PC-3 (cell line): ENCODE measurements at regions not wholly inside any gene's neighbourhood (a gene's known extent, or its start where the extent isn't known, plus 50 kb on each side); places are given as distances from the start of the nearest gene placed in this dataset.

Experiments
- ATAC-seq: fragments of 200-7000 bp; cut with Tn5 transposase; 2 replicates; pipeline ENCODE4 v1.9.1; 2020; ENCODE audit warnings: mild to moderate bottlenecking, moderate library complexity
- BruUV-seq: library from RNA; stranded (reverse); fragments of 400-500 nt; replicated peaks from 2 replicates; lab custom pipeline; 2021; lab: Mats Ljungman, UMichigan
- CTCF ChIA-PET: fragments of 300-600 bp; sonication (Branson Sonifier 250); formaldehyde crosslinking; loops from one replicate; lab custom pipeline; 2022; ENCODE audit warnings: antibody characterized with exemption; lab: Charles Lee
- POLR2A ChIA-PET: fragments of 300-600 bp; sonication (Branson Sonifier 250); formaldehyde crosslinking; loops from one replicate; lab custom pipeline; 2022; ENCODE audit warnings: antibody characterized with exemption; ENCODE audit not compliant: unreplicated experiment; lab: Charles Lee
- DNase-seq: peaks from one replicate; pipeline ENCODE4 v3.0.0-alpha.2; 2015
- H2AFZ ChIP-seq: fragments of 300-600 bp; sonication (generic); 2 replicates; pipeline ENCODE4 v1.6.0; 2016; ENCODE audit warnings: antibody characterized with exemption, low read length
- H3F3A ChIP-seq: fragments of 300-600 bp; sonication (generic); one replicate; pipeline ENCODE4 v1.6.0; 2017; ENCODE audit warnings: antibody characterized with exemption, low read length, control low read depth, mild to moderate bottlenecking; ENCODE audit not compliant: unreplicated experiment
- H3K27ac ChIP-seq: fragments of 300-600 bp; sonication (generic); 2 replicates; pipeline ENCODE4 v1.5.1; 2016; ENCODE audit warnings: mild to moderate bottlenecking, low read length
- H3K27me3 ChIP-seq: fragments of 300-600 bp; sonication (generic); 2 replicates; pipeline ENCODE4 v1.6.1; 2016; ENCODE audit warnings: low read length, mixed read lengths
- H3K36me3 ChIP-seq: fragments of 300-600 bp; sonication (generic); 2 replicates; pipeline ENCODE4 v1.6.1; 2016; ENCODE audit warnings: low read depth, mixed run types, low read length, mixed read lengths
- H3K4me1 ChIP-seq: fragments of 300-600 bp; sonication (generic); 2 replicates; pipeline ENCODE4 v1.5.1; 2016; ENCODE audit warnings: low read length; ENCODE audit not compliant: insufficient read depth
- H3K4me2 ChIP-seq: fragments of 300-600 bp; sonication (generic); 2 replicates; pipeline ENCODE4 v1.6.0; 2016; ENCODE audit warnings: low read length
- H3K4me3 ChIP-seq: fragments of 300-600 bp; sonication (generic); 2 replicates; pipeline ENCODE4 v1.5.1; 2016; ENCODE audit warnings: mild to moderate bottlenecking, low read length, mixed read lengths
- H3K79me2 ChIP-seq: fragments of 300-600 bp; sonication (generic); 2 replicates; pipeline ENCODE4 v1.6.1; 2017; ENCODE audit warnings: low read length, mixed read lengths
- H3K9ac ChIP-seq: fragments of 300-600 bp; sonication (generic); 2 replicates; pipeline ENCODE4 v1.6.0; 2016; ENCODE audit warnings: mild to moderate bottlenecking, low read length
- H3K9me2 ChIP-seq: fragments of 300-600 bp; sonication (generic); replicated peaks from 2 replicates; pipeline ENCODE4 v1.6.1; 2016; ENCODE audit warnings: mixed run types, low read length, mixed read lengths
- H3K9me3 ChIP-seq: fragments of 300-600 bp; sonication (generic); 2 replicates; pipeline ENCODE4 v1.6.1; 2016; ENCODE audit warnings: low read length, mixed read lengths
- H4K20me1 ChIP-seq: fragments of 300-600 bp; sonication (generic); 2 replicates; pipeline ENCODE4 v1.6.1; 2016; ENCODE audit warnings: low read length, mixed read lengths
- CTCF ChIP-seq: fragments of 300-600 bp; sonication (generic); conservative IDR thresholded peaks from 2 replicates; pipeline ENCODE4 v1.5.1; 2017; ENCODE audit warnings: antibody characterized with exemption, low read depth, mild to moderate bottlenecking, low read length
- EZH2 ChIP-seq: fragments of 300-600 bp; sonication (generic); IDR thresholded peaks from one replicate; pipeline ENCODE4 v1.6.1; 2017; ENCODE audit warnings: antibody characterized with exemption, mild to moderate bottlenecking, low read length; ENCODE audit not compliant: unreplicated experiment
- EZH2phosphoT487 ChIP-seq: fragments of 300-600 bp; sonication (generic); IDR thresholded peaks from 2 replicates; pipeline ENCODE4 v1.6.1; 2018; ENCODE audit warnings: mild to moderate bottlenecking, antibody characterized with exemption, low read length, borderline replicate concordance
- intact Hi-C: fragments of 100-400 bp; cut with micrococcal nuclease; formaldehyde crosslinking; loops from 2 replicates; pipeline ENCODE4 v1.9.0; 2023

- Histone ChIP-seq H3K79me2 (no peaks in the 10 kb centered on the region), H3K4me3 (no peak overlapping the region), H3K4me1 (no peaks in the 10 kb centered on the region), H3F3A (no peaks in the 10 kb centered on the region), H3K27me3 (no peaks in the 10 kb centered on the region), H3K27ac (no peak overlapping the region), H3K4me2 (no peak overlapping the region), H2AFZ (no peak overlapping the region), H3K9ac (no peak overlapping the region), H3K9me2 (no peaks in the 10 kb centered on the region), H3K36me3 (no peaks in the 10 kb centered on the region), H4K20me1 (no peaks in the 10 kb centered on the region), H3K9me3 (no peaks in the 10 kb centered on the region)
- no TSS peak for BruUV-seq
- TF ChIP-seq EZH2phosphoT487 (no peak), EZH2 (no peak), CTCF (no peak)
- ChIA-PET CTCF (no interaction called here), POLR2A (no interaction called here)
- intact Hi-C loops, result no loop called here
- no peak for ATAC-seq
- DNase-seq, result no peak
Measured at GRCh38 chr4:11119474-11119873, 309.2 kb downstream of the HS3ST1 start.

- H3K9me2 ChIP-seq, result no peaks in the 10 kb centered on the region
- H3K4me1 ChIP-seq, result no peaks in the 10 kb centered on the region
- H3K9ac ChIP-seq, result no peak overlapping the region
- no peaks in the 10 kb centered on the region for H3F3A ChIP-seq
- H3K27me3 ChIP-seq, result no peaks in the 10 kb centered on the region
- H3K4me2 ChIP-seq, result no peak overlapping the region
- H4K20me1 ChIP-seq, result no peaks in the 10 kb centered on the region
- no peak overlapping the region for H2AFZ ChIP-seq
- intact Hi-C loops, result no loop called here
- no peaks in the 10 kb centered on the region for H3K79me2 ChIP-seq
- H3K36me3 ChIP-seq, result no peaks in the 10 kb centered on the region
- DNase-seq, result no peak
- ATAC-seq, result no peak
- ChIA-PET POLR2A (no interaction called here), CTCF (no interaction called here)
- no peak overlapping the region for H3K4me3 ChIP-seq
- TF ChIP-seq EZH2 (no peak), EZH2phosphoT487 (no peak), CTCF (no peak)
- H3K27ac ChIP-seq, result no peak overlapping the region
- BruUV-seq, result no TSS peak
- H3K9me3 ChIP-seq, result no peaks in the 10 kb centered on the region
Measured at GRCh38 chr4:11118513-11118912, 310.2 kb downstream of the HS3ST1 start.

- Histone ChIP-seq H3K79me2 (no peaks in the 10 kb centered on the region), H3K27me3 (no peaks in the 10 kb centered on the region), H3F3A (no peaks in the 10 kb centered on the region), H3K4me1 (no peaks in the 10 kb centered on the region), H3K27ac (no peak overlapping the region), H3K4me3 (no peak overlapping the region), H3K9me2 (no peaks in the 10 kb centered on the region), H2AFZ (no peak overlapping the region), H4K20me1 (no peaks in the 10 kb centered on the region), H3K9me3 (no peaks in the 10 kb centered on the region), H3K9ac (no peak overlapping the region), H3K36me3 (no peaks in the 10 kb centered on the region), H3K4me2 (no peak overlapping the region)
- no peak for TF ChIP-seq CTCF
- ChIA-PET CTCF (no interaction called here), POLR2A (no interaction called here)
- BruUV-seq, result no TSS peak
- ATAC-seq (no peak), DNase-seq (no peak)
- intact Hi-C loops, result no loop called here
Measured at GRCh38 chr4:11116940-11117339, 311.8 kb downstream of the HS3ST1 start.
